ENCODE measurements at regions not wholly inside any gene's neighbourhood (a gene's known extent, or its start where the extent isn't known, plus 50 kb on each side); places are given as distances from the start of the nearest gene placed in this dataset.

DNA sequence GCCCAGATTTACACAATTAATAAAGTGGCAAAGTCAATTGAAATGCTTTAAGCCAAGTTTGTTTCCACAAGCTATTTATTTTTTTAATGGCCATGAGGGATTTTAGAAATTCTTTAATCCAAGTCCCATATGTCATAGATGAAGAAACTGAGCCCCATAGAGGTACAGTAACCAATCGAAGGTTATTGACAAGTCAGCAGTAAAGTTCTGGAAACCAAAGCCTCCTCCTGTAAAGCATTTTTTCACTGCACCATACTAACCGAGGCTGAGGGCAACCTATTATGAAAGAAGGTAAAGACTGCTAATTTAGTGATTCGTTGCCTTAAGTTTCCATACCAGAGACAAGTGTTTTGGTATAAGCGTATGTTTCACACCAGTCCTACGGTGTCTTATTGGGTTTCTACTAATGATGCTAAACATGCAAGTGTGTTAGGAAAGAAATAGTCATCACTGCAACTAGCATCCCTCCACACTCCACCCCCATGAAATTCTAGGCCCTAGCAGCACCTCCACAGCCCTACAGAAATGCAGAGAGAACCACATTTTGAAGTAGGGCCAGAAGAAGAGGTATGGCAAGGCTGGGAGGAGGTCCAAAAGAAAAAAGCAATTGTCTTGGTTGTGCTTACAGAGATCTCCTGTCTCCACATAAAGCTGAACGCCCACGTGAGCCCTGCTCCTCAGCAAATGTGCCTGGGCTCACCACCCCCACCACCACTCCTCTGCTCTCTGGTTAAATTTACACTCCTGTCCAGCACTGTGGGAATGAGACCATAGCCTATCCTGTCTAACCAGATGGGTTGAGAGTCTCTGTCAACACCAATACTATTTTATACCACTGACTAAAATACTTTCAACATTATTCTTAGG, 271.1 kb upstream of the G2E3 start:
- TF ChIP-seq, protein P1, sequence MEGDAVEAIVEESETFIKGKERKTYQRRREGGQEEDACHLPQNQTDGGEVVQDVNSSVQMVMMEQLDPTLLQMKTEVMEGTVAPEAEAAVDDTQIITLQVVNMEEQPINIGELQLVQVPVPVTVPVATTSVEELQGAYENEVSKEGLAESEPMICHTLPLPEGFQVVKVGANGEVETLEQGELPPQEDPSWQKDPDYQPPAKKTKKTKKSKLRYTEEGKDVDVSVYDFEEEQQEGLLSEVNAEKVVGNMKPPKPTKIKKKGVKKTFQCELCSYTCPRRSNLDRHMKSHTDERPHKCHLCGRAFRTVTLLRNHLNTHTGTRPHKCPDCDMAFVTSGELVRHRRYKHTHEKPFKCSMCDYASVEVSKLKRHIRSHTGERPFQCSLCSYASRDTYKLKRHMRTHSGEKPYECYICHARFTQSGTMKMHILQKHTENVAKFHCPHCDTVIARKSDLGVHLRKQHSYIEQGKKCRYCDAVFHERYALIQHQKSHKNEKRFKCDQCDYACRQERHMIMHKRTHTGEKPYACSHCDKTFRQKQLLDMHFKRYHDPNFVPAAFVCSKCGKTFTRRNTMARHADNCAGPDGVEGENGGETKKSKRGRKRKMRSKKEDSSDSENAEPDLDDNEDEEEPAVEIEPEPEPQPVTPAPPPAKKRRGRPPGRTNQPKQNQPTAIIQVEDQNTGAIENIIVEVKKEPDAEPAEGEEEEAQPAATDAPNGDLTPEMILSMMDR (IDR thresholded peaks at IDR 0.05; ENCODE audit: insufficient read depth, low read depth, low read length), result no peak
- no peak for TF ChIP-seq EZH2 (IDR thresholded peaks at IDR 0.05; ENCODE audit: insufficient read depth, low read length)

Measured in astrocyte (in vitro differentiated cells and primary cell).